H1 (cell line): ENCODE measurements at regions not wholly inside any gene's neighbourhood (a gene's known extent, or its start where the extent isn't known, plus 50 kb on each side); places are given as distances from the start of the nearest gene placed in this dataset.

Experiments used
- CTCF ChIA-PET: fragments of 300-600 bp; sonication (Branson Sonifier 250); formaldehyde crosslinking; loops from one replicate; lab custom pipeline; 2021; ENCODE audit not compliant: partially characterized antibody; lab: Charles Lee
- POLR2A ChIA-PET: fragments of 300-600 bp; sonication (Branson Sonifier 250); formaldehyde crosslinking; loops from one replicate; lab custom pipeline; 2021; ENCODE audit warnings: inconsistent platforms; ENCODE audit not compliant: partially characterized antibody; lab: Charles Lee
- DNase-seq, 2 experiments: peaks; one replicate each; pipeline versions ENCODE4 v3.0.0 to v3.0.0-alpha.2; 2010 to 2022; ENCODE audit warnings: low spot score in 2 of 2, low read depth in 1 of 2, mixed read lengths in 1 of 2
- FAIRE-seq: peaks from 2 replicates; lab custom pipeline; 2011; peaks lifted over from hg19 to GRCh38; lab: Jason Lieb, UNC
- H2AFZ ChIP-seq: 2 replicates; pipeline ENCODE4 v1.8.1; 2012; ENCODE audit warnings: low read length, inconsistent platforms
- H2AK5ac ChIP-seq: 2 replicates; pipeline ENCODE4 v1.6.1; 2013; ENCODE audit warnings: low read depth, low read length
- H2BK120ac ChIP-seq: replicated peaks from 2 replicates; pipeline ENCODE3; 2013; ENCODE audit warnings: low read depth, low read length, inconsistent platforms
- H2BK12ac ChIP-seq: 2 replicates; pipeline ENCODE4 v1.6.1; 2013; ENCODE audit warnings: low read depth, low read length
- H2BK15ac ChIP-seq: 2 replicates; pipeline ENCODE4 v1.6.1; 2013; ENCODE audit warnings: low read length
- H2BK20ac ChIP-seq: 2 replicates; pipeline ENCODE4 v1.6.1; 2013; ENCODE audit warnings: low read length
- H2BK5ac ChIP-seq: 2 replicates; pipeline ENCODE4 v1.6.1; 2013; ENCODE audit warnings: low read depth, low read length
- H3K14ac ChIP-seq: 2 replicates; pipeline ENCODE4 v1.6.1; 2013; ENCODE audit warnings: inconsistent platforms; ENCODE audit not compliant: insufficient read length
- H3K18ac ChIP-seq: 2 replicates; pipeline ENCODE4 v1.6.1; 2013; ENCODE audit warnings: low read length; ENCODE audit errors: extremely low read depth
- H3K23ac ChIP-seq: 2 replicates; pipeline ENCODE4 v1.6.1; 2013; ENCODE audit warnings: inconsistent platforms; ENCODE audit not compliant: insufficient read length
- H3K23me2 ChIP-seq: 2 replicates; pipeline ENCODE4 v1.6.1; 2013; ENCODE audit warnings: low read depth, low read length
- H3K27ac ChIP-seq: 2 replicates; pipeline ENCODE4 v1.6.1; 2011; ENCODE audit warnings: low read depth, low read length, inconsistent platforms
- H3K27me3 ChIP-seq, 4 experiments: replicated peaks in 1 of 4; 1 replicate in 1 of 4; 2 replicates in 3 of 4; pipeline versions ENCODE4 v1.6.1 to v1.8.1; 2011 to 2013; ENCODE audit warnings: low read length in 3 of 4, mild to moderate bottlenecking in 3 of 4, inconsistent platforms in 2 of 4, mixed read lengths in 2 of 4, moderate library complexity in 1 of 4; ENCODE audit not compliant: control insufficient read depth in 3 of 4, insufficient read depth in 3 of 4; ENCODE audit errors: extremely low read depth in 1 of 4
- H3K36me3 ChIP-seq, 4 experiments: 2 replicates each; pipeline versions ENCODE4 v1.6.1 to v1.8.1; 2011 to 2013; ENCODE audit warnings: mild to moderate bottlenecking in 4 of 4, low read length in 3 of 4, moderate library complexity in 2 of 4, control low read depth in 1 of 4, inconsistent platforms in 1 of 4; ENCODE audit not compliant: insufficient read depth in 4 of 4, control insufficient read depth in 2 of 4
- H3K4ac ChIP-seq: replicated peaks from 2 replicates; pipeline ENCODE3; 2013; ENCODE audit warnings: low read length, low read depth, mixed read lengths, inconsistent platforms; ENCODE audit not compliant: insufficient read length
- H3K4me1 ChIP-seq, 4 experiments: replicated peaks in 1 of 4; 1 replicate in 1 of 4; 2 replicates in 3 of 4; pipeline versions ENCODE4 v1.6.1 to v1.8.1; 2011 to 2013; ENCODE audit warnings: low read length in 3 of 4, inconsistent platforms in 2 of 4, mixed read lengths in 1 of 4; ENCODE audit not compliant: insufficient read depth in 4 of 4, control insufficient read depth in 3 of 4
- H3K4me2 ChIP-seq, 2 experiments: 2 replicates each; pipeline versions ENCODE4 v1.6.1 to v1.8.1; 2011 to 2013; ENCODE audit warnings: low read depth in 2 of 2, low read length in 2 of 2, control low read depth in 1 of 2, inconsistent platforms in 1 of 2, mild to moderate bottlenecking in 1 of 2; ENCODE audit not compliant: insufficient read depth in 1 of 2
- H3K4me3 ChIP-seq, 4 experiments: fragments of 200-600, 300-600 bp in 1 of 4; sonication (generic), shearing (Covaris generic), sonication (Bioruptor Twin) in 1 of 4; 2 replicates each; pipeline versions ENCODE4 v1.5.1 to v1.8.1; 2011 to 2016; ENCODE audit warnings: low read length in 4 of 4, low read depth in 3 of 4, control low read depth in 2 of 4, inconsistent platforms in 2 of 4, mild to moderate bottlenecking in 2 of 4, mixed read lengths in 1 of 4, moderate library complexity in 1 of 4; ENCODE audit not compliant: insufficient read depth in 2 of 4; ENCODE audit errors: extremely low read depth in 1 of 4
- H3K56ac ChIP-seq: replicated peaks from 2 replicates; pipeline ENCODE3; 2013; ENCODE audit warnings: low read depth, mild to moderate bottlenecking, mixed read lengths, low read length, inconsistent platforms; ENCODE audit not compliant: insufficient read length
- H3K79me1 ChIP-seq: 2 replicates; pipeline ENCODE4 v1.6.1; 2013; ENCODE audit warnings: low read depth, low read length, control low read depth
- H3K79me2 ChIP-seq, 2 experiments: 2 replicates each; pipeline versions ENCODE4 v1.6.1 to v1.8.1; 2012 to 2013; ENCODE audit warnings: low read length in 2 of 2, mild to moderate bottlenecking in 2 of 2, inconsistent platforms in 1 of 2; ENCODE audit not compliant: insufficient read depth in 2 of 2, control insufficient read depth in 1 of 2
- H3K9ac ChIP-seq, 4 experiments: replicated peaks in 1 of 4; 1 replicate in 1 of 4; 2 replicates in 3 of 4; pipeline versions ENCODE4 v1.6.1 to v1.8.1; 2011 to 2013; ENCODE audit warnings: low read depth in 3 of 4, low read length in 3 of 4, control low read depth in 2 of 4, mild to moderate bottlenecking in 2 of 4, moderate library complexity in 2 of 4, inconsistent platforms in 1 of 4; ENCODE audit errors: extremely low read depth in 1 of 4
- H3K9me3 ChIP-seq, 2 experiments: 2 replicates each; pipeline versions ENCODE4 v1.6.1 to v1.8.1; 2012 to 2013; ENCODE audit warnings: mild to moderate bottlenecking in 2 of 2, moderate library complexity in 2 of 2, control low read depth in 1 of 2, inconsistent platforms in 1 of 2, low read depth in 1 of 2, low read length in 1 of 2, mixed read lengths in 1 of 2; ENCODE audit not compliant: insufficient read depth in 2 of 2
- H4K20me1 ChIP-seq, 2 experiments: replicated peaks in 1 of 2; 2 replicates each; pipeline versions ENCODE3 to v1.8.1; 2011 to 2013; ENCODE audit warnings: inconsistent platforms in 2 of 2, low read length in 2 of 2, mild to moderate bottlenecking in 1 of 2; ENCODE audit not compliant: insufficient read depth in 2 of 2, control insufficient read depth in 1 of 2
- H4K5ac ChIP-seq: 2 replicates; pipeline ENCODE4 v1.6.1; 2013; ENCODE audit warnings: low read length, low read depth, mixed read lengths, inconsistent platforms; ENCODE audit not compliant: insufficient read length
- H4K8ac ChIP-seq: 2 replicates; pipeline ENCODE4 v1.8.0; 2013; ENCODE audit warnings: mild to moderate bottlenecking, moderate library complexity, low read length, inconsistent platforms; ENCODE audit not compliant: insufficient read depth; ENCODE audit errors: extremely low read depth
- H4K91ac ChIP-seq: replicated peaks from 2 replicates; pipeline ENCODE3; 2013; ENCODE audit warnings: low read length, mixed read lengths, inconsistent platforms; ENCODE audit not compliant: insufficient read length
- CEBPB ChIP-seq: IDR thresholded peaks from 2 replicates; pipeline ENCODE4 v1.6.1; 2012; ENCODE audit warnings: low read depth, low read length
- CREB1 ChIP-seq: IDR thresholded peaks from 2 replicates; pipeline ENCODE4 v1.6.1; 2012; ENCODE audit warnings: inconsistent platforms
- EGR1 ChIP-seq: IDR thresholded peaks from 2 replicates; pipeline ENCODE4 v1.6.1; 2011; ENCODE audit warnings: low read depth, low read length, borderline replicate concordance
- GABPA ChIP-seq: IDR thresholded peaks from 2 replicates; pipeline ENCODE4 v1.6.1; 2011; ENCODE audit warnings: mild to moderate bottlenecking, low read length, moderate library complexity, borderline replicate concordance; ENCODE audit not compliant: insufficient read depth
- MAFK ChIP-seq: IDR thresholded peaks from 2 replicates; pipeline ENCODE4 v1.6.1; 2012; ENCODE audit warnings: low read depth, mild to moderate bottlenecking, improper control_type of control experiment, low read length
- RAD21 ChIP-seq, 2 experiments: IDR thresholded peaks in 1 of 2; conservative IDR thresholded peaks in 1 of 2; 2 replicates each; pipeline ENCODE4 v1.6.1; 2011; ENCODE audit warnings: low read depth in 2 of 2, low read length in 2 of 2, improper control_type of control experiment in 1 of 2, inconsistent platforms in 1 of 2, mild to moderate bottlenecking in 1 of 2, moderate library complexity in 1 of 2
- SP1 ChIP-seq: IDR thresholded peaks from 2 replicates; pipeline ENCODE4 v1.6.1; 2011; ENCODE audit warnings: low read depth, low read length
- TEAD4 ChIP-seq: IDR thresholded peaks from 2 replicates; pipeline ENCODE4 v1.6.1; 2012; ENCODE audit warnings: low read depth, low read length, inconsistent platforms, mixed read lengths
- WGBS, 2 experiments: shearing (Covaris generic) in 1 of 2; methylation state at CpG; one replicate each; pipeline versions ENCODE4 v1.1.6 to v1.1.7; 2013 to 2015; ENCODE audit warnings: low lambda C conversion rate in 2 of 2, mixed read lengths in 2 of 2, inconsistent platforms in 1 of 2, low coverage in 1 of 2, missing lambda C conversion rate in 1 of 2; ENCODE audit not compliant: insufficient replicate concordance in 2 of 2, insufficient coverage in 1 of 2, insufficient read length in 1 of 2; ENCODE audit errors: extremely low coverage in 1 of 2, missing lambda C conversion rate in 1 of 2; 5-methylcytosine and 5-hydroxymethylcytosine counted together
- TF ChIP-seq, protein P1 (sequence below): IDR thresholded peaks from 2 replicates; pipeline ENCODE4 v1.6.1; 2011; ENCODE audit warnings: low read length, improper control_type of control experiment

DNA sequence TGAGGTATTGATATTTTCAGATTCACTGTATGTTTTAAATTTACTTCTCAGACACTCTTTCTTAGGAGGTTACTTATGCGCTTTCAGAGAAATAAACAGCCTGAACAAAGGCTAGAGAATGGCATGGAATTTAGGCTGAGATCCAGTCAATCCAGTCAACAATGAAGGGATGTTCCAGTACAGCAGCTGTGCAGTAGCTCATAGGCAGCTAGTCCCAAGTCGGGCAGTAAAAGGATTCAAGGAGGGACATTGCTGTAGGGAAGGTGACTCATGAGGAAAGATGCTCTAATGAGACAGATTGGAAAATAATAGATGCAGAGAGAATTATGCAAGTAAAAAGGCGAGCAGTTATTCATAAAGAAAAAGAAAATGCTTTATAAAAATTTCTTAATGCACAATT lies 397.9 kb upstream of the RGPD4 start:
- Histone ChIP-seq H3K56ac (no peak overlapping the region), H3K27ac (no peak overlapping the region), H2BK20ac (no peak overlapping the region), H3K23ac (no peak overlapping the region), H3K14ac (no peak overlapping the region), H3K79me1 (no peaks in the 10 kb centered on the region), H3K79me2 (no peaks in the 10 kb centered on the region), H3K4me2 (no peak overlapping the region), H3K9ac (no peak overlapping the region), H2BK120ac (no peak overlapping the region), H2AK5ac (no peak overlapping the region)
- 97% methylated on average over 3 of the region's 3 CpGs; no CpG with 5 or more reads in 1 of the 2 experiments for WGBS, 2 experiments
- FAIRE-seq (no peak), DNase-seq (no peak)
- CTCF ChIA-PET = no interaction called here
- no peak for TF ChIP-seq RAD21 (IDR thresholded peaks at IDR 0.05 in 1 of 2, conservative IDR thresholded peaks at IDR 0.05 in 1 of 2; ENCODE audit: low read depth in 2 of 2, low read length in 2 of 2)
- no peak for TF ChIP-seq GABPA
- TF ChIP-seq MAFK = no peak
- TF ChIP-seq CEBPB = no peak
- TF ChIP-seq TEAD4 = no peak
- TF ChIP-seq CREB1 = no peak
- TF ChIP-seq SP1 = no peak
- TF ChIP-seq, protein P1, sequence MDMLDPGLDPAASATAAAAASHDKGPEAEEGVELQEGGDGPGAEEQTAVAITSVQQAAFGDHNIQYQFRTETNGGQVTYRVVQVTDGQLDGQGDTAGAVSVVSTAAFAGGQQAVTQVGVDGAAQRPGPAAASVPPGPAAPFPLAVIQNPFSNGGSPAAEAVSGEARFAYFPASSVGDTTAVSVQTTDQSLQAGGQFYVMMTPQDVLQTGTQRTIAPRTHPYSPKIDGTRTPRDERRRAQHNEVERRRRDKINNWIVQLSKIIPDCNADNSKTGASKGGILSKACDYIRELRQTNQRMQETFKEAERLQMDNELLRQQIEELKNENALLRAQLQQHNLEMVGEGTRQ = no peak
- TF ChIP-seq EGR1 = no peak
- TF ChIP-seq, all 59 proteins: peak for 0
- Histone ChIP-seq H3K36me3 (no peaks in the 10 kb centered on the region), H2BK15ac (no peak overlapping the region), H3K18ac (no peak overlapping the region), H3K9me3 (peaks cover 3% of the 10 kb centered on the region in 2 experiments; a peak in 1 of 4 replicates), H3K4me3 (no peak overlapping the region), H4K5ac (no peak overlapping the region), H2AFZ (no peak overlapping the region), H2BK12ac (no peak overlapping the region), H4K8ac (no peak overlapping the region), H2BK5ac (no peak overlapping the region), H3K27me3 (no peaks in the 10 kb centered on the region), H4K91ac (no peak overlapping the region), H3K4ac (no peak overlapping the region), H3K4me1 (no peaks in the 10 kb centered on the region), H4K20me1 (no peaks in the 10 kb centered on the region), H3K23me2 (no peaks in the 10 kb centered on the region)
- POLR2A ChIA-PET = no interaction called here
